BE2C (cell line): ENCODE measurements at regions not wholly inside any gene's neighbourhood (a gene's known extent, or its start where the extent isn't known, plus 50 kb on each side); places are given as distances from the start of the nearest gene placed in this dataset.

Source experiments
- DNase-seq: peaks from one replicate; pipeline ENCODE4 v3.0.0-alpha.2; 2020
- H3K27me3 ChIP-seq: fragments of 250-450 bp; sonication (Bioruptor Pico); 2 replicates; pipeline ENCODE4 v1.5.1; 2020; ENCODE audit warnings: mild to moderate bottlenecking
- H3K36me3 ChIP-seq: fragments of 250-450 bp; sonication (Bioruptor Pico); 2 replicates; pipeline ENCODE4 v1.5.1; 2020; ENCODE audit warnings: mild to moderate bottlenecking
- H3K4me1 ChIP-seq: fragments of 250-450 bp; sonication (Bioruptor Pico); 2 replicates; pipeline ENCODE4 v1.5.1; 2020
- H3K4me3 ChIP-seq: 2 replicates; pipeline ENCODE4 v1.5.1; 2011; ENCODE audit warnings: low read depth, low read length
- H3K9me3 ChIP-seq: fragments of 250-450 bp; sonication (Bioruptor Pico); 2 replicates; pipeline ENCODE4 v1.5.1; 2020
- TF ChIP-seq, protein P1 (sequence below): IDR thresholded peaks from 2 replicates; pipeline ENCODE4 v1.5.1; 2012; ENCODE audit warnings: mild to moderate bottlenecking, low read depth, low read length

DNA sequence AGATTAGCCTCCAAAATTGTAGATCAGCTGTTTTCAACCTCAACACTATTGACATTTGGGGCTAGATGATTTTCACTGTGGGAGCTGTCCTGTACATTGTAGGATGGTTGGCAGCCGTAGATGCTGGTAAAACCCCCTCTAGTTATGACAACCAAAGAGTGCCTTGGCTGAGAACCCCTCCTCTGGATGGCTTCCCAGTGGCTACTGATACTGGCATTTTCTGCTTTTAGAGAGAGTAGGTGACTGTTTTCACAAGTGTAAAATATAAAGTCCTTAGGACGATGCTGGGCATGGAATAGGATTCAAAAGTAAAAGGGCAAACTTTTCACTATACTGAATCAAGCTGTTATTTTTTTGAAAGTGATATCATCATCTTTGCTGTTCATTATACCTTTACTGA is 1048.8 kb upstream of the EEF2KMT start:
- TF ChIP-seq, protein P1, sequence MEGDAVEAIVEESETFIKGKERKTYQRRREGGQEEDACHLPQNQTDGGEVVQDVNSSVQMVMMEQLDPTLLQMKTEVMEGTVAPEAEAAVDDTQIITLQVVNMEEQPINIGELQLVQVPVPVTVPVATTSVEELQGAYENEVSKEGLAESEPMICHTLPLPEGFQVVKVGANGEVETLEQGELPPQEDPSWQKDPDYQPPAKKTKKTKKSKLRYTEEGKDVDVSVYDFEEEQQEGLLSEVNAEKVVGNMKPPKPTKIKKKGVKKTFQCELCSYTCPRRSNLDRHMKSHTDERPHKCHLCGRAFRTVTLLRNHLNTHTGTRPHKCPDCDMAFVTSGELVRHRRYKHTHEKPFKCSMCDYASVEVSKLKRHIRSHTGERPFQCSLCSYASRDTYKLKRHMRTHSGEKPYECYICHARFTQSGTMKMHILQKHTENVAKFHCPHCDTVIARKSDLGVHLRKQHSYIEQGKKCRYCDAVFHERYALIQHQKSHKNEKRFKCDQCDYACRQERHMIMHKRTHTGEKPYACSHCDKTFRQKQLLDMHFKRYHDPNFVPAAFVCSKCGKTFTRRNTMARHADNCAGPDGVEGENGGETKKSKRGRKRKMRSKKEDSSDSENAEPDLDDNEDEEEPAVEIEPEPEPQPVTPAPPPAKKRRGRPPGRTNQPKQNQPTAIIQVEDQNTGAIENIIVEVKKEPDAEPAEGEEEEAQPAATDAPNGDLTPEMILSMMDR = no peak
- H3K36me3 ChIP-seq = no peaks in the 10 kb centered on the region
- H3K27me3 ChIP-seq = no peaks in the 10 kb centered on the region
- no peaks in the 10 kb centered on the region for H3K9me3 ChIP-seq
- H3K4me1 ChIP-seq = no peaks in the 10 kb centered on the region
- no peak overlapping the region for H3K4me3 ChIP-seq
- DNase-seq = no peak

DNA sequence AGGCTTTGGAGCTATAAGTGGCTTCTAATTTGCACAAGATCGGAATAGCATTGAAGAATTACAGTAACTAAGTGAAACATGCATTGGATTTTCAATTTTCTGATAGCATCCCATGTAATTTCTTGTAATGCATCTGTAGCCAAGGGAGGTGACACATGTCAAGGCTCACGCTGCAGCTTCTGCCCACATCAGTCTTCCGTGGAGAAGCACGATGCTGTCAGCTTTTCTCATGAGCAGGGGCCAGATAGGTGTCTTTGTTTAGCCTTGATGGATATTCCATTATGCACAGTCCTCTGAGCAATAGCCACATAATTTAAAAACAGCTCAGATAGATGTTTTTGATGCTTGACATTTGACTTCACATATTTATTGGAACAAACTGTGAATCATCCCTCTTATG is 1046.9 kb upstream of the EEF2KMT start:
- no peaks in the 10 kb centered on the region for H3K27me3 ChIP-seq
- H3K36me3 ChIP-seq = no peaks in the 10 kb centered on the region
- TF ChIP-seq, protein P1 = no peak
- H3K4me3 ChIP-seq = no peak overlapping the region
- no peak for DNase-seq
- no peaks in the 10 kb centered on the region for H3K9me3 ChIP-seq
- no peaks in the 10 kb centered on the region for H3K4me1 ChIP-seq

DNA sequence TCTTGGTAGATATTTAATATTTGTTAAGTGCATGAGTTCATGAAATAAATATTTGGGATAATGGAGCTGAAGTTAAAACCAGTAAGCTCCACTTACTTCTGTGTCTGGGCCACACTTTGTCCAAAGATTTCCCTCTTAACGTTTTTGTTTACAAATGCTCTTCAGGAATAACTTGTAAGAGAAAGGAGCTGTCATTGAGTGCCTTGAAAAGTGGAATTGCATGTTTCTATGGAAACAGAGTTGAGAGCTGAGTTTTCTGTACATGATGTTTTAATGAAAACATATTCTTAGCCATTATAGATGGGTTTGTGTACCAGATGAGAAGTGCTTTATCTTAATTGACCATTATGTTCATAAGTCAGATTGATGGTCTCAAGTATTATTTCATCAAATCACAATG is 1045.4 kb upstream of the EEF2KMT start:
- TF ChIP-seq, protein P1 = no peak
- no peak for DNase-seq

DNA sequence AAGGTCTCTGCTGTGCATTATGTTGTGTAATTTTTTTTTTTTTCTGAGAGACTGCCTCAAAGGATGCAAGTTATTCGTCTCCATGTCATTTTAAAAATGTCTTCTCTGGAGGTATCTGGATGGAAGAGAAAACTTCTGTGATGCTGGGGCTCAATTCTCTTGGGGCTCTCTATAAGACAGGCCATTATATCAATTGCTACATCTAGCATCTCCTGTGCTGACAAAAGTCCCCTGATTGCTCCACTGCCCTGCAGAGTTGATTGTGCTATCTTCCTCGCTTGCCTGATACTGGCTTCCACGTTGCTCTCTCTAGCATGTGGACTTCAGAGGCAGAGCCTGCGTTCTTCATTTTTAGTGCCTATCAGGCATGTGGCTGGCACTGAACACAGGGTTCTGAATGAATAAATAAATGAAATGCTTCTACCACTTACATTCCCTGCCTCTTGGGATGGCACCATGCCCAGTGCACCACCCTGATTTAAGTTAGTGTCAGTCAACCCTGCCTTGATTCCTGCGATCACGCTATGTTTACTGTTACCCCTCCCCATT is 1035.5 kb upstream of the EEF2KMT start:
- no peak for DNase-seq
- no peak overlapping the region for H3K4me3 ChIP-seq
- no peaks in the 10 kb centered on the region for H3K4me1 ChIP-seq
- no peaks in the 10 kb centered on the region for H3K9me3 ChIP-seq
- H3K36me3 ChIP-seq = no peaks in the 10 kb centered on the region
- no peaks in the 10 kb centered on the region for H3K27me3 ChIP-seq
- TF ChIP-seq, protein P1 = no peak

More for the DNA sequence above, 1045.4 kb upstream of the EEF2KMT start:
- Histone ChIP-seq H3K4me1 (no peaks in the 10 kb centered on the region), H3K9me3 (no peaks in the 10 kb centered on the region), H3K36me3 (no peaks in the 10 kb centered on the region), H3K4me3 (no peak overlapping the region), H3K27me3 (no peaks in the 10 kb centered on the region)

DNA sequence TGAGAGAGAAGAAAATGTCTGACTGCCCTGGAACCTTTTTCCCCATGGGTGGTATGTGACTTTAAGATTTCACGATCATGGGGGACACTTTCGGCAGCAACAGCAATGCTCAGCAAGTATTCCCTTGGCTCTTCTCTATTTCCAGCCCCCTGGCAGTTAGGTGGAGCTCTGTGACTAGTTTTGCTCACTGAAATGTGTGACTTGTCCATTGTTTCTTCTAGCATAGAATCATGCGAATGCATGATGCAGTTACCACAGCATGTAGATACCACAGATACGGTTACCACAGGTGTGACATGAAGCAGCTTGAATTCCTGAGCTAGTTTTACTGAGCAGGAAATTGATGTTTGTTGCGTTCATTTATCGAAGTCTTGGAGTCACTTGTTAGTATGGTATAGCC is 1034.5 kb upstream of the EEF2KMT start:
- no peak for DNase-seq
- TF ChIP-seq, protein P1 = no peak
- Histone ChIP-seq H3K27me3 (no peaks in the 10 kb centered on the region), H3K9me3 (no peaks in the 10 kb centered on the region), H3K36me3 (no peaks in the 10 kb centered on the region), H3K4me1 (no peaks in the 10 kb centered on the region), H3K4me3 (no peak overlapping the region)

DNA sequence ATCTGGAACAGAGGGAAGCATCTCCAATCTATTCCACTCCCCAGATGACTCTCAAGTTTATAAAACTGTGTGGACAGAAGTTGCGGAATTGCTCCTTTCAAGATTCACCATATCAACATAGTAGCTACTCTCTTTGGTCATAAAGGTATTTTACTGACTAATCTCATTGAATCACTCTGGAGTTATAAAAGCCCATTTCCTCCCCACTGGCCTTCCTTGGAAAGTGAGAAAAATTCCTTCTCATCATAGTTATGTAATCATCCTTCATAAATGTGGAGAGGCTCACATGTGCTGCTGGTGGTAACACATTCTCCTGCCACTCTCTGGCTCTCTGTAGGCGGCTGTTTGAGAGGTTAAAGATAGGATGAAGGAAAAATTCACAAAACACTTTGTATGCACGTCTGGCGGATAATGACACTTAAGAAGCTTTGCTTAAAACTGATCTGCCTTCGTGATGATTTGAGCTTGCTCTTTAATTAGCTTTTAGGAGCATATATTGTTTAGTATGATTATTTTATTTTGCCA is 1034.0 kb upstream of the EEF2KMT start:
- H3K4me1 ChIP-seq = no peaks in the 10 kb centered on the region
- no peaks in the 10 kb centered on the region for H3K9me3 ChIP-seq
- H3K27me3 ChIP-seq = no peaks in the 10 kb centered on the region
- no peaks in the 10 kb centered on the region for H3K36me3 ChIP-seq
- no peak for DNase-seq
- TF ChIP-seq, protein P1 = no peak
- H3K4me3 ChIP-seq = no peak overlapping the region
